CD4-positive, alpha-beta T cell (primary cell): ENCODE measurements at regions not wholly inside any gene's neighbourhood (a gene's known extent, or its start where the extent isn't known, plus 50 kb on each side); places are given as distances from the start of the nearest gene placed in this dataset.
"Not testable (repeated sequence)": the region's sequence is repeated elsewhere in the genome, so short reads cannot be mapped to it uniquely, and the experiment has no call there.

Source experiments
- ATAC-seq: fragments of 200-7000 bp; cut with Tn5 transposase; one replicate; pipeline ENCODE4 v1.10.0; 2022; ENCODE audit warnings: mild to moderate bottlenecking; ENCODE audit not compliant: poor library complexity
- CTCF ChIA-PET: fragments of 350-600 bp; sonication (Branson Sonifier 250); formaldehyde crosslinking; loops from one replicate; lab custom pipeline; 2021; ENCODE audit warnings: antibody characterized with exemption, inconsistent platforms; lab: Charles Lee
- POLR2A ChIA-PET: fragments of 350-600 bp; sonication (Branson Sonifier 250); formaldehyde crosslinking; loops from one replicate; lab custom pipeline; 2021; ENCODE audit warnings: antibody characterized with exemption, inconsistent platforms; lab: Charles Lee
- DNase-seq, 14 experiments: peaks; one replicate each; pipeline ENCODE4 v3.0.0-alpha.2; 2013 to 2020; ENCODE audit warnings: mixed read lengths in 2 of 14
- H3K27ac ChIP-seq, 2 donors: one replicate each; pipeline versions ENCODE4 v1.5.1 to v1.7.0; 2013; ENCODE audit warnings: low read length in 2 of 2, low read depth in 1 of 2, mild to moderate bottlenecking in 1 of 2
- H3K27me3 ChIP-seq, 2 experiments: 1 replicate in 1 of 2; 2 replicates in 1 of 2; pipeline versions ENCODE4 v1.6.1 to v1.7.0; 2013; ENCODE audit warnings: low read length in 2 of 2, control low read depth in 1 of 2, mild to moderate bottlenecking in 1 of 2, moderate library complexity in 1 of 2; ENCODE audit not compliant: insufficient read depth in 2 of 2, control insufficient read depth in 1 of 2
- H3K36me3 ChIP-seq: one replicate; pipeline ENCODE4 v1.6.1; 2013; ENCODE audit warnings: low read length, control low read depth; ENCODE audit not compliant: insufficient read depth
- H3K4me1 ChIP-seq: one replicate; pipeline ENCODE4 v1.6.1; 2013; ENCODE audit warnings: low read length, control low read depth; ENCODE audit not compliant: insufficient read depth
- H3K4me3 ChIP-seq: one replicate; pipeline ENCODE4 v1.5.1; 2013; ENCODE audit warnings: mild to moderate bottlenecking, low read length, moderate library complexity
- H3K9me3 ChIP-seq, 2 experiments: 1 replicate in 1 of 2; 2 replicates in 1 of 2; pipeline versions ENCODE4 v1.6.1 to v1.7.0; 2013; ENCODE audit warnings: low read length in 2 of 2, mild to moderate bottlenecking in 2 of 2, control low read depth in 1 of 2, moderate library complexity in 1 of 2; ENCODE audit not compliant: control insufficient read depth in 1 of 2, insufficient read depth in 1 of 2
- H3K27ac Mint-ChIP-seq: one replicate; pipeline ENCODE4 v1.8.0; 2020; ENCODE audit warnings: mixed read lengths
- H3K27me3 Mint-ChIP-seq: one replicate; pipeline ENCODE4 v1.8.0; 2021; ENCODE audit warnings: mixed read lengths
- H3K36me3 Mint-ChIP-seq: one replicate; pipeline ENCODE4 v1.8.0; 2021; ENCODE audit warnings: low read depth, mixed read lengths
- H3K4me1 Mint-ChIP-seq: one replicate; pipeline ENCODE4 v1.8.0; 2021; ENCODE audit warnings: low read depth, mixed read lengths
- H3K4me3 Mint-ChIP-seq: one replicate; pipeline ENCODE4 v1.8.0; 2020; ENCODE audit warnings: mild to moderate bottlenecking, mixed read lengths
- H3K9me3 Mint-ChIP-seq: one replicate; pipeline ENCODE4 v1.8.0; 2020; ENCODE audit warnings: mixed read lengths
- CTCF ChIP-seq: fragments of 200-600 bp; IDR thresholded peaks from one replicate; pipeline ENCODE4 v1.8.0; 2022; ENCODE audit warnings: antibody characterized with exemption, mild to moderate bottlenecking
- intact Hi-C, 2 experiments: fragments of 100-400 bp; cut with DNase I in 1 of 2; cut with micrococcal nuclease in 1 of 2; formaldehyde crosslinking; loops; one replicate each; pipeline versions ENCODE4 v1.15.1 to v1.9.0; 2023 to 2025; cut with DNase I, micrococcal nuclease

- CTCF ChIA-PET, result no interaction called here
- no peak for TF ChIP-seq CTCF
- Mint-ChIP-seq H3K27ac (no peak overlapping the region), H3K36me3 (no peaks in the 10 kb centered on the region), H3K9me3 (no peaks in the 10 kb centered on the region), H3K4me1 (no peaks in the 10 kb centered on the region), H3K4me3 (no peak overlapping the region), H3K27me3 (no peaks in the 10 kb centered on the region)
- no peaks in the 10 kb centered on the region for H3K4me1 ChIP-seq
- POLR2A ChIA-PET, result no interaction called here
- H3K36me3 ChIP-seq, result no peaks in the 10 kb centered on the region
- no peak overlapping the region for H3K4me3 ChIP-seq
- ATAC-seq, result no peak
- H3K27ac ChIP-seq, result no peak overlapping the region
- no peak for DNase-seq
- no peaks in the 10 kb centered on the region for H3K9me3 ChIP-seq
- intact Hi-C loops, result no loop called here
- no peaks in the 10 kb centered on the region for H3K27me3 ChIP-seq
Measured at GRCh38 chr4:126658411-126658810, 974.3 kb upstream of the INTU start.

GRCh38 chr4:126661194-126661593 is 971.6 kb upstream of the INTU start:
- no peak overlapping the region for H3K27ac ChIP-seq
- H3K4me3 ChIP-seq, result no peak overlapping the region
- H3K27ac Mint-ChIP-seq, result no peak overlapping the region
- peaks cover 0 to 5% of the 10 kb centered on the region in 2 experiments for H3K9me3 ChIP-seq
- H3K4me3 Mint-ChIP-seq, result no peak overlapping the region
- H3K36me3 Mint-ChIP-seq, result no peaks in the 10 kb centered on the region
- DNase-seq, result no peak
- ChIA-PET CTCF (no interaction called here), POLR2A (no interaction called here)
- no peaks in the 10 kb centered on the region for H3K27me3 Mint-ChIP-seq
- H3K4me1 Mint-ChIP-seq, result no peaks in the 10 kb centered on the region
- no peak for ATAC-seq
- no peak for TF ChIP-seq CTCF
- intact Hi-C loops, result no loop called here
- no peaks in the 10 kb centered on the region for H3K4me1 ChIP-seq
- no peaks in the 10 kb centered on the region for H3K27me3 ChIP-seq
- H3K9me3 Mint-ChIP-seq, result no peaks in the 10 kb centered on the region
- H3K36me3 ChIP-seq, result no peaks in the 10 kb centered on the region

- CTCF ChIA-PET, result no interaction called here
- H3K9me3 Mint-ChIP-seq, result no peaks in the 10 kb centered on the region
- no peaks in the 10 kb centered on the region for H3K27me3 Mint-ChIP-seq
- DNase-seq, result no peak
- Histone ChIP-seq H3K36me3 (no peaks in the 10 kb centered on the region), H3K27ac (no peak overlapping the region), H3K9me3 (peaks cover 0 to 5% of the 10 kb centered on the region in 2 experiments), H3K4me1 (no peaks in the 10 kb centered on the region), H3K4me3 (no peak overlapping the region), H3K27me3 (no peaks in the 10 kb centered on the region)
- no peak overlapping the region for H3K4me3 Mint-ChIP-seq
- intact Hi-C loops, result no loop called here
- POLR2A ChIA-PET, result no interaction called here
- H3K4me1 Mint-ChIP-seq, result no peaks in the 10 kb centered on the region
- H3K27ac Mint-ChIP-seq, result no peak overlapping the region
- ATAC-seq, result no peak
- no peaks in the 10 kb centered on the region for H3K36me3 Mint-ChIP-seq
- TF ChIP-seq CTCF, result no peak
Measured at GRCh38 chr4:126664839-126665238, 967.9 kb upstream of the INTU start.

GRCh38 chr4:126670038-126670437 is 962.7 kb upstream of the INTU start:
- H3K4me3 Mint-ChIP-seq, H3K4me1 Mint-ChIP-seq, DNase-seq, POLR2A ChIA-PET, H3K4me3 ChIP-seq, H3K27me3 ChIP-seq, H3K27ac ChIP-seq, CTCF ChIA-PET, H3K4me1 ChIP-seq, ATAC-seq, H3K36me3 ChIP-seq, H3K27ac Mint-ChIP-seq, H3K27me3 Mint-ChIP-seq, H3K9me3 Mint-ChIP-seq, H3K36me3 Mint-ChIP-seq, intact Hi-C loops, H3K9me3 ChIP-seq: not testable (repeated sequence)
